H7 (cell line): ENCODE measurements at regions not wholly inside any gene's neighbourhood (a gene's known extent, or its start where the extent isn't known, plus 50 kb on each side); places are given as distances from the start of the nearest gene placed in this dataset.
"Not testable (repeated sequence)": the region's sequence is repeated elsewhere in the genome, so short reads cannot be mapped to it uniquely, and the experiment has no call there.

ENCODE experiments used
- DNase-seq: peaks from one replicate; pipeline ENCODE4 v3.0.0; 2012
- H3K27me3 ChIP-seq: 2 replicates; pipeline ENCODE4 v1.6.0; 2011; ENCODE audit warnings: mild to moderate bottlenecking, low read length; ENCODE audit not compliant: control insufficient read depth, insufficient read depth
- H3K36me3 ChIP-seq: replicated peaks from 2 replicates; pipeline ENCODE4 v1.5.1; 2011; ENCODE audit warnings: low read length; ENCODE audit not compliant: control insufficient read depth, insufficient read depth
- H3K4me3 ChIP-seq: 2 replicates; pipeline ENCODE4 v1.5.1; 2011; ENCODE audit warnings: low read depth, mild to moderate bottlenecking, control low read depth, low read length, moderate library complexity; ENCODE audit not compliant: insufficient read depth

DNA sequence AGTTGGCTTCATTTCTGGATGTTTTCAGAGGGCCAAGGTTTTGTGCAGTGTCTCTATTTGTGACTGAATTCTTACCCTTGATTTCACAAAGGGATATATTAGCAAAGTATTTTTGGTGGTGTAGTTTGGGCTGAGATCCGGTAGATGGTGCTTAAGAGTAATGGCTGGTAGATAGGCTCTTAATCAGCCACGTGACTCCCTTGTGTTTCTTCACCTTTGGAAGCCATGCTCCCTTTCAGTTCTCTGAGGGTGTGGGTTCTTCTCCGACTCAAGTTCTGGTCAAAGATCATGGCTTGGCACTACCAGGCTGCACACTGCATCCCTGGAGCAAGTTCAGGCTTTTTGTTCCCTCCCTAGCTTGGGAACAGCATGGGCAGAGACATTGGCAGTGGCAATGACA is 887.3 kb downstream of the CDH8 start:
- Histone ChIP-seq H3K27me3 (no peaks in the 10 kb centered on the region), H3K36me3 (no peaks in the 10 kb centered on the region), H3K4me3 (no peak overlapping the region)
- no peak for DNase-seq

DNA sequence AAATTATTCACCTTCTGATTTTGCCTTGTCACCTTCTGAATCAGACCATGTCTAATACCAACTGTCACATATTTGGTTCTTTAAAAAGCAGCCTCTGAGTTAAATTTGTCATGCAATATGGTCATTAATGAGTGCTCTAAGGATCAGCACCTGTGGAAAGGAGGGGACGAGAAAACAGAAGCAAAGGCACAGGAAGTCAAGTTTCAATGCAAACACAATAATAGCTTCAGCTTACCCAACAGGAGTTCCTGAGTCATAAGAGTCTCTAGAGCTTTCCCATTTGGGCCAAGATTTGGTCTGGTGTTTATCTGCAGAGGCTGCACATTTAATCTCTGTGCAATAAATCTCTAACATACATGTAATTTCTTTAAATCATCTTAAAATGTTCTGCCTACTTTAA is 889.8 kb downstream of the CDH8 start:
- no peak overlapping the region for H3K4me3 ChIP-seq

DNA sequence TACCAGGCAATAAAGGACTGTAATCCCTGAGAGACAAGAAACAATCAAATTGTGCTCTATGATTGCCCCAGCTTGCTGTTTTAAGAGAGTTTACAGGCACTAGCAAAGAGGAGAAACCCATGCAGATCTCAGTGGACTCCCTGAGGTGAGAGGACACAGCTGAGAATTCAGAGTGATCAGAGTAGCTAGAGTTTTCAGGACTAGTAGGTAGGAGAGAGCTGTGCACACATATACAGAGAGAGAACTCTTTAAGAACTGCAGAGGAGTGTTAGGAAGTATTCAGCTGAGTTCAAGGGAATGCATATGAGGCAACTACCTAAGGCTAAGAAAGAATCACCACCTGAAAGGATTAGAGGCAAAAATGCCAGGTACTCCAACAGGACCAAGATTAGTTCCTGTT is 904.8 kb downstream of the CDH8 start:
- DNase-seq: peak; percentile 41
- H3K27me3 ChIP-seq: no peaks in the 10 kb centered on the region
- no peak overlapping the region for H3K4me3 ChIP-seq
- H3K36me3 ChIP-seq: no peaks in the 10 kb centered on the region

More for the DNA sequence above, 889.8 kb downstream of the CDH8 start:
- Histone ChIP-seq H3K36me3 (no peaks in the 10 kb centered on the region), H3K27me3 (no peaks in the 10 kb centered on the region)
- DNase-seq: no peak

DNA sequence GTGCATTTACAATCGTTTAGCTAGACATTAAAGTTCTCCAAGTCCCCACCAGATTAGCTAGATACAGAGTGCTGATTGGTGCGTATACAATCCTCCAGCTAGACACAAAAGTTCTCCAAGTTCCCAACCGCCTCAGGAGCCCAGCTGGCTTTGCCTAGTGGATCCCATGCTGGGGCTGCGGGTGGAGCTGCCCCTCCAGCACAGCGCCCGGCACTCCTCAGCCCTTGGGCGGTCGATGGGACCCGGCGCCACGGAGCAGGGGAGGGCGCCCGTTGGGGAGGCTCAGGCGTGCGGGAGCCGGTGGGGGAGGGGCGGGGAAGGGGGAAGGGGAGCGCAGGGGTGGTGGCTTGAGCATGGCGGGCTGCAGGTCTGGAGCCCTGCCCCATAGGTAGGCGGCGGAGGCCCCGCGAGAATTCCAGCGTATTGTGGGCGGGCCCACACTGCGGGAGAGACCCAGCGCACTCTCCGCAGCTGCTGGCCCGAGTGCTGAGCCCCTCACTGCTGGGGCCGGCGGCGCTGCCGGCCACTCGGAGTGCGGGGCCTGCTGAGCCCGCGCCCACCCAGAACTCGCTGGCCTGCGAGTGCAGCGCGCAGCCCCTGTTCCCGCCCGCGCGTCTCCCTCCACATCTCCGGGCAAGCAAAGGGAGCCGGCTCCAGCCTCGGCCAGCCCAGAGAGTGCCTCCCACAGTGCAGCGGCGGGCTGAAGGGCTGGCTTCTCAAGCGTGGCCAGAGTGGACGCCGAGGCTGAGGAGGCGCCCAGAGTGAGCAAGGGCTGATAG is 907.5 kb downstream of the CDH8 start:
- Histone ChIP-seq H3K4me3 (peak overlapping the region; percentile 38; the same call in 1 of the 2 replicates), H3K27me3 (no peaks in the 10 kb centered on the region), H3K36me3 (no peaks in the 10 kb centered on the region)
- peak; percentile 6 for DNase-seq

DNA sequence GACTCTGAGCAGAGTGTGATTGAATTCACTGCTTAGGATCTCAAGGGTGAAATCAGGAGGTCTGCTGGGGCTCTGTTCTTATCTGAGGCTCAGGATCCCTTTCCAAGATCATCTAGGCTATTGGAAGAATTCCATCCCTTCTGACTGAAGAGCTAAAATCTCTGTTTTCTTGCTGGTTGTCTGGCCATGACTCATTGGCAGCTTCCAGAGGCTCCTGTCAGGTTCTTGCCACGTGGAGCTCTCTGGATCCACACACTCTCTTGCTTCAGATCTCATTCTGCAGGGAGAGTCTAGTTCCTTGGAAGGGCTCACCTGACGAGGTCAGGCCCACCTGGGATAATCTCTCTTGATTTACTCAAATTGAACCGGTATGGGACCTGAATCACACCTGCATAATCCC is 930.7 kb downstream of the CDH8 start:
- DNase-seq: no peak

GRCh38 chr16:61098505-61098904 is 937.7 kb downstream of the CDH8 start:
- no peak for DNase-seq
- H3K4me3 ChIP-seq: no peak overlapping the region
- no peaks in the 10 kb centered on the region for H3K27me3 ChIP-seq
- H3K36me3 ChIP-seq: no peaks in the 10 kb centered on the region

More for the DNA sequence above, 930.7 kb downstream of the CDH8 start:
- Histone ChIP-seq H3K4me3 (no peak overlapping the region), H3K36me3 (no peaks in the 10 kb centered on the region), H3K27me3 (no peaks in the 10 kb centered on the region)

- not testable (repeated sequence) for H3K27me3 ChIP-seq, DNase-seq, H3K4me3 ChIP-seq, H3K36me3 ChIP-seq
Observed at GRCh38 chr16:61091300-61091699, 944.9 kb downstream of the CDH8 start.

DNA sequence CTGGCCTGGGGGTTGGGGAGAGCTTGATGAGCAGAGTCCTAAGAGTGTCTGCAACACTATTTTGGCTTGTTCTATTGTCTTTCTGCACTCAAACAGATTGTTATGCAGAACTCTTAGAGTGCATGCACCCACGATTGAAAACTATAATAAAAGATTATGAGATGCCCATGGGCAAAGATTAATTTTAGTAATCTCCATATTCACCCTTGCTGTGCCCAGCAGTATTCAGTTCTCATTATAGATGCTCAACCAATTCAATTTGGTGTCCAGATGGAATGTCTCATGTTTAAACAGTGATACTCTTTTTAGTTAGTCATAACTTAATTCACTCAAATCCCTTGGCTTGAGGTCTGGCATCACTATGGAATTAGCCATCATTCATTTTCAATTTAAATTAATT is 952.5 kb downstream of the CDH8 start:
- H3K36me3 ChIP-seq: no peaks in the 10 kb centered on the region
- H3K27me3 ChIP-seq: no peaks in the 10 kb centered on the region
- DNase-seq: no peak
- no peak overlapping the region for H3K4me3 ChIP-seq

DNA sequence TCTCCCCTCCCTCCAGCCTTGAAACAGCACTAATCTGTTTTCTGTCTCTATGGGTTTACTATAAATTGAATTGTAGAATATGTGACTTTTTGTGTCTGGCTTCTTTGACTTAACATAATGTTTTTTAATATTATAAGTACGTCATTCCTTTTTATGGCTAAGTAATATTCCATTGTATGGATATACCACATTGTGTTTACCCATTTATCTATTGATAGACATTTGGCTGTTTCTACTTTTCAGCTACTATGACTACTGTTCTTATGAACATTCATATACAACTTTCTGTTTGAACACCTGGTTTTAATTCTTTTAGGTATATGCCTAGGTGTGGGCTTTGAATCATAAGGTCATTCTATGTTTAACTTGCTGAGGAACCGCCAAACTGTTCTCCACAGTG is 961.9 kb downstream of the CDH8 start:
- H3K27me3 ChIP-seq: no peaks in the 10 kb centered on the region
- no peaks in the 10 kb centered on the region for H3K36me3 ChIP-seq
- H3K4me3 ChIP-seq: no peak overlapping the region
- no peak for DNase-seq

GRCh38 chr16:61057635-61058034 is 978.6 kb downstream of the CDH8 start:
- no peaks in the 10 kb centered on the region for H3K36me3 ChIP-seq
- no peaks in the 10 kb centered on the region for H3K27me3 ChIP-seq
- DNase-seq: no peak
- no peak overlapping the region for H3K4me3 ChIP-seq

DNA sequence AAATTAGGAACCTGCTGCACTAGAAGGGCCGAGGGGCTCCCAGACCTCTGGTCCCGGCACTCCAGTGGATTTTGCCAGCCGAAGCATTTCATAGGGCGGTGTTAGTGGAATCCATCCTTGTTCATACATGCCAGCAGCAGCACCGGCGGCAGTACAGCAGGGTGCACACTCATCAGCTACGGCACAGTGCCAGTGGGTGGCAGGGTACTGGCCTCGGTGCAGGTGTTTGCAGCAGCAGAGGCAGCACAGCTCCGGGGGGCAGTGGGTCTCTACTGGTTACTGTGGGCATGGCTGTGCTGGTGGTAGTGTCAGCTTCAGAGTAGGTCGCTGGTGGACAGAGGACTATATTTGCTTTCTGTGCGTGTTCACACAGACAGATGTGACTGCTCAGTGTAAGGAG is 985.7 kb downstream of the CDH8 start:
- no peak for DNase-seq

DNA sequence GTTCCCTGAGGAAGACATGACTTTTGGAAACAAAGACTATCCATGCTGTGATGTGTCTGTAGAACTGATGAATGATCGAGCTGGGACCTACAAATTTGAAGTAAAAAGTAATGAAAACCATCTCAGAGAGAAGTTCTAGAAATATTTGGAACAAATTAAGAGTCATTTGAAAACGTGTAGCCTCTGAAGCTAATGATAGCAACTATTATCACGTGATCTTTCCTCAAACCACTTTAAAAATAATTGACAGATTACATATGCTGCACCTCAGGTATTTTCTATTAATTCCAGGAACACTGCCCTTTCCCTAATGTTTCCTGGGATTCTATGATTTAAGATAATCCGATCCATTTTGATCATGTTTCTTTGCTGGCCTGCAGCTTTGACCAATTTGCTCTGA is 990.3 kb downstream of the CDH8 start:
- DNase-seq: no peak
- Histone ChIP-seq H3K4me3 (no peak overlapping the region), H3K27me3 (no peaks in the 10 kb centered on the region), H3K36me3 (no peaks in the 10 kb centered on the region)

More for the DNA sequence above, 985.7 kb downstream of the CDH8 start:
- H3K27me3 ChIP-seq: no peaks in the 10 kb centered on the region
- H3K4me3 ChIP-seq: no peak overlapping the region
- H3K36me3 ChIP-seq: no peaks in the 10 kb centered on the region

GRCh38 chr16:61042737-61043136 is 993.5 kb downstream of the CDH8 start:
- no peaks in the 10 kb centered on the region for H3K27me3 ChIP-seq
- no peak overlapping the region for H3K4me3 ChIP-seq
- DNase-seq: peak; percentile 15
- no peaks in the 10 kb centered on the region for H3K36me3 ChIP-seq

GRCh38 chr16:61030616-61031015 is 1005.6 kb downstream of the CDH8 start:
- Histone ChIP-seq H3K4me3 (no peak overlapping the region), H3K36me3 (no peaks in the 10 kb centered on the region), H3K27me3 (no peaks in the 10 kb centered on the region)
- no peak for DNase-seq

DNA sequence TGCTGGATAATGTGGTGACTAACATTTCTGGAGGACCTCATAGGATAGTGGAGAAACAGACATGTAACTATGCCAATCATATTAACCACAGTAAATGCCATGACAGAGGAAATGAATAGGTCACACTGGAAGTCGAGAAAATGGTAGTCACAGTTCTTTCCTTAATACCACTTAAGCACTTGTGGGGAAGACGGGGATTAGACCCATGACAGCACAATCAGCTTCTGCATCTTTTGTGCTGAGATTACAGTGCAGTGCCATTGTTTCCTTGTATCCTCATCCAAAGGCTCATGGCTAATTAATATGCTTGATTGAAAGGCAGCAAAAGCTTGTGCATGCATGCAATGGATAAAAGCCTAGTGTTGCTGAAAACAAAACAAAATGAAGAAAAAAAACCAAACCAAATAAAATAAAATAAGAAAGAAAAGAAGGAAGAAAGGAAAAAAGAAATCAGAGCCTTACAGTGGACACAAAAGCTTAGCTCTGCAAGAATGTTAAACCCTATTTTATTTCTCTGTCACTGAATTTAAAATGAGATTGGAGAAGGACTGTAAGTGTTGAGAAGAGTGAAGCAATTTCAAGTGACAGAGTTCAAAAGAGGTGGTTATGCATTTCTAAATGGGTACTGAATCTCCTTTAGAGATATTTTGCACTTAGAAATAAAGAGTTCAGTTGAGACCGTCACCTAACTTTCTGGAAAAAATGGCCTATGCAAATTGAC is 1011.9 kb downstream of the CDH8 start:
- H3K4me3 ChIP-seq: no peak overlapping the region
- no peaks in the 10 kb centered on the region for H3K27me3 ChIP-seq
- DNase-seq: no peak
- H3K36me3 ChIP-seq: no peaks in the 10 kb centered on the region
